ENCODE measurements at regions not wholly inside any gene's neighbourhood (a gene's known extent, or its start where the extent isn't known, plus 50 kb on each side); places are given as distances from the start of the nearest gene placed in this dataset.
A peak's percentile ranks its signal among the peaks of the same experiment; 100 is the strongest.

- H3K4me3 ChIP-seq (ENCODE audit: low read depth, low read length): no peak overlapping the region
- TF ChIP-seq, protein P1, sequence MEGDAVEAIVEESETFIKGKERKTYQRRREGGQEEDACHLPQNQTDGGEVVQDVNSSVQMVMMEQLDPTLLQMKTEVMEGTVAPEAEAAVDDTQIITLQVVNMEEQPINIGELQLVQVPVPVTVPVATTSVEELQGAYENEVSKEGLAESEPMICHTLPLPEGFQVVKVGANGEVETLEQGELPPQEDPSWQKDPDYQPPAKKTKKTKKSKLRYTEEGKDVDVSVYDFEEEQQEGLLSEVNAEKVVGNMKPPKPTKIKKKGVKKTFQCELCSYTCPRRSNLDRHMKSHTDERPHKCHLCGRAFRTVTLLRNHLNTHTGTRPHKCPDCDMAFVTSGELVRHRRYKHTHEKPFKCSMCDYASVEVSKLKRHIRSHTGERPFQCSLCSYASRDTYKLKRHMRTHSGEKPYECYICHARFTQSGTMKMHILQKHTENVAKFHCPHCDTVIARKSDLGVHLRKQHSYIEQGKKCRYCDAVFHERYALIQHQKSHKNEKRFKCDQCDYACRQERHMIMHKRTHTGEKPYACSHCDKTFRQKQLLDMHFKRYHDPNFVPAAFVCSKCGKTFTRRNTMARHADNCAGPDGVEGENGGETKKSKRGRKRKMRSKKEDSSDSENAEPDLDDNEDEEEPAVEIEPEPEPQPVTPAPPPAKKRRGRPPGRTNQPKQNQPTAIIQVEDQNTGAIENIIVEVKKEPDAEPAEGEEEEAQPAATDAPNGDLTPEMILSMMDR (conservative IDR thresholded peaks at IDR 0.05; ENCODE audit: low read depth, low read length): no peak
- DNase-seq (ENCODE audit: low read depth): no peak
Measured at GRCh38 chr7:155192961-155193640, 104.6 kb upstream of the INSIG1 start.

DNA sequence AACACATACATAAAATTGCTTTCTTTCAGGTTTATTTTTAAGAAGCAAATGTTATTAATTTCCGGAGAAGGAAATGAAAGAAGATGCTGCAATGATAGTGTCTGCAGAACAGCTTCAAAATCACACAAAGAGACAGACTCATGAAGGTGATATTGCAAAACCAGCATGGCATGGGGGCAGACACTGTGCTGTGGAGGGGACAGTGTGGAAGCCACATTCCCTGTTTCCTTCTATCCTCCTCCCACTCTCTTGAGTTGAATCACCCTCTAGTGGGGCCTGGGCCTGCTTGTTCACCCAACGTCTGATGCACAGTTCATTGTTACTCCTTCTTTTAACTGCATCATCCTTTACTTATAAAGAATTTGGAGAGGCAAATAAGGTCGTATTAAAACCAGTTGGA is 104.0 kb upstream of the INSIG1 start:
- no peak overlapping the region for H3K4me3 ChIP-seq (ENCODE audit: low read depth, low read length)
- no peak for DNase-seq (ENCODE audit: low read depth)
- TF ChIP-seq, protein P1 (conservative IDR thresholded peaks at IDR 0.05; ENCODE audit: low read depth, low read length): no peak

DNA sequence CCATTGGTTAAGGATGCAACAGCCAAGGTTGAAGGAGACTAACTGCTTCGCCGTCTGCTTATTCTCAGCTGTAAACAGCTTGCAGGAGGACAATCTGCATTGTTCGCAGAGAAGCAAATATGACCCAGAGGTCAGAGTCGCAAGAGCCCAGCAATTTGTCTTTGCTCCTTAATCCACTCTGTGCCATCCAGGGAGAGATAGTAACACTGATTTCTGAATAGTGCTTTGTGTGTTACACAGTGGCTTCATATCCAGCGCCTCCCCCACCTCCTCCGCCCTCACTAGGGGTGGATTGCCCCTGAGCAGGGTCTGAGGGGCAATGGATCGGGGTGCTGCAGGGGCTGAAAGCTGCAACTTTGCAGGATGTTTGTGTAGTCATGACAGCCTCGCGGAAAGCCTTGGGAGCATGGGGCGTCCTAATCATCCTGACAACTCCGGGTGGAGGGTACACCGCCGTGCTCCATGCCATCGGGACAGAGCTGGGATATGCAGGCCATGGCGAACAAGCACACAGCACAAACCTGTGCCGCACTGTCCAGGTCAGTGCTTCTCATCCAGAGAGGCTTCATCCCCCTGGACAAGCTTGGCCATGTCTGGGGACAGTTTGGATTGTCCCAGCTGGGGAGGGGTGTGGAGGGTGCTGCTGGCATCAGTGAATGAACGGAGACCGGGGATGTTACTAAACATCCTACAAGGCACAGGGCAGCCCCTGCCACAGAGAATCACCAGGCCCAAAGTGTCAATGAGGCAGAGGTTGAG is 103.1 kb upstream of the INSIG1 start:
- no peak overlapping the region for H3K4me3 ChIP-seq (ENCODE audit: low read depth, low read length)
- TF ChIP-seq, protein P1 (conservative IDR thresholded peaks at IDR 0.05; ENCODE audit: low read depth, low read length): no peak
- no peak for DNase-seq (ENCODE audit: low read depth)

DNA sequence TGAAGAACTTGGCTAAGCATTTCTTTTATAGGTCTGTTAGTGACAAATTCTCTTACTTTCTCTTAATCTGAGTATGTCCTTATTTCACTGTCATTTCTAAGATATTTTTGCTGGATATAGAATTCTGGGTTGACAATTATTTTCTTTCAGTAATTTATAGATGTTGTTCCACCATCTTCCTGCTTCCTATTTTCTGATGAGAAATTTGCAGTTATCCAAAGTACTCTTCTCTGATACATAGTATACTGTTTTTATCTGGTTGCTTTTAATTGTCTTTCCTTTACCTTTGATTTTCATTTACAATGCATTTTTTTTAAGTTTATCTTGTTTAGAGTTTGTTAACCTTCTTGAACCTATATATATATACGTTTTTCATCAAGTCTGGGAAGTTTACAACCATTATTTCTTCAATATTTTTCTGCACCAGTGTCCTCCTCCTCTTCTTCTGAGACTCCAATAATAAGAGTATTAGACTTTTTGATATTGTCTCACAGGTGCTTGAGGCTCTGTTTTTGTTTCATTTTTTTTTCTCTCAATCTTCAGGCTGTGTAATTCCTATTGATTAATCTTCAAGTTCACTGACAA is 101.6 kb upstream of the INSIG1 start:
- H3K4me3 ChIP-seq (ENCODE audit: low read depth, low read length): no peak overlapping the region
- TF ChIP-seq, protein P1 (conservative IDR thresholded peaks at IDR 0.05; ENCODE audit: low read depth, low read length): no peak
- DNase-seq (ENCODE audit: low read depth): no peak

GRCh38 chr7:155198196-155198892 is 99.3 kb upstream of the INSIG1 start:
- DNase-seq (ENCODE audit: low read depth): no peak
- TF ChIP-seq, protein P1 (conservative IDR thresholded peaks at IDR 0.05; ENCODE audit: low read depth, low read length): no peak
- no peak overlapping the region for H3K4me3 ChIP-seq (ENCODE audit: low read depth, low read length)

- TF ChIP-seq, protein P1 (conservative IDR thresholded peaks at IDR 0.05; ENCODE audit: low read depth, low read length): no peak
- no peak overlapping the region for H3K4me3 ChIP-seq (ENCODE audit: low read depth, low read length)
- peak; percentile 97 for DNase-seq (ENCODE audit: low read depth)
Measured at GRCh38 chr7:155198901-155199845, 98.5 kb upstream of the INSIG1 start.
